ENCODE measurements at regions not wholly inside any gene's neighbourhood (a gene's known extent, or its start where the extent isn't known, plus 50 kb on each side); places are given as distances from the start of the nearest gene placed in this dataset.
"Not testable (repeated sequence)": the region's sequence is repeated elsewhere in the genome, so short reads cannot be mapped to it uniquely, and the experiment has no call there.

DNA sequence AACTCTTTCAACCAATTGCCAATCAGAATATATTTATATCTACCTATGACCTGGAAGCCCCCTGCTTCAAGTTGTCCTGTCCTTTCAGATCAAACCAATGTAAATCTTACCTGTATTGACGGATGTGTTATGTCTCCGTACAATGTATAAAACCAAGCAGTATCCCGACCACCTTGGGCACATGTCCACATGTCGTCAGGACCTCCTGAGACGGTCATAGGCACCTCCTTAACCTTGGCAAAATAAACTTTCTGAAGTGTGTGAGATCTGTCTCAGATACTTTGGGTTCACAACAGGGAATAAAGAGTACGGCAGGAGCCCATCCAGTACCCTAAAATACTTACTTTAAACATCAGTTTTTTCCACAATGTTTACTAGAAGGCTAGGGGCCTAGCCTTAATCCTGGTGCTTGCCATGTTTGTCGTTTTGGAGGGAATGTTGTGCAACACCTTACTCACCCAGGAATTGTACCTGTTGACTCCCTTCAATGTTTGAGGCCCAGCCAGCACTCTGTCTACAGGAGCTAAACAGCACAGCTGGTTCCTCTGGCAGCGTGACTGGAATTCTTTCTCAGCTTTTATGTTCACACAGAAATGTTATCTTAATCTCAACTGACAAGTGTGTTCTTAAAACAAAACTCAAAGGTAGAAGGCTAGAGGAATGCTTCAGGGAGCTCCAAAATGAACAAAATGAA is 90.8 kb upstream of the USP25 start:
- FAIRE-seq (no peak), DNase-seq (ENCODE audit: insufficient read length, low spot score) (no peak)
- TF ChIP-seq PAX5 (IDR thresholded peaks at IDR 0.05; ENCODE audit: insufficient read depth, low read length, severe bottlenecking) (no peak), POU2F2 (IDR thresholded peaks at IDR 0.05; ENCODE audit: low read depth, low read length) (no peak), POLR2AphosphoS5 (IDR thresholded peaks at IDR 0.05; ENCODE audit: low read depth, low read length) (no peak), TAF1 (IDR thresholded peaks at IDR 0.05; ENCODE audit: low read depth, low read length) (no peak)

DNA sequence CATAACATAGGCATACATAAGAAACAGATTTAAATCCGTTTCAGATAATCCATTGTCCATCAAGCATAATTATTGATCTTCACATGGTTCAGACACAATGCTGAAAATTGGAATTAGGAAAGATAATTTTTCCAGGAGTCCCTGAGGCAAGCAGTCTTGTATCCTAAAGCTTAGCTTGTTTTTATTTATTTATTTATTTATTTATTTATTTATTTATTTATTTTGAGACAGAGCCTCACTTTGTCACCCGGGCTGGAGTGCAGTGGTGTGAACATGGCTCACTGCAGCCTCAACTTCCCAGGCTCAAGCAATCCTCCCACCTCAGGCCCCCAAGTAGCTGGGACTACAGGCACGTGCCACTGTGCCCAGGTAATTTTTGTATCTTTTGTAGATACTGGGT is 89.7 kb upstream of the USP25 start:
- FAIRE-seq; DNase-seq (ENCODE audit: insufficient read length, low spot score): not testable (repeated sequence)

DNA sequence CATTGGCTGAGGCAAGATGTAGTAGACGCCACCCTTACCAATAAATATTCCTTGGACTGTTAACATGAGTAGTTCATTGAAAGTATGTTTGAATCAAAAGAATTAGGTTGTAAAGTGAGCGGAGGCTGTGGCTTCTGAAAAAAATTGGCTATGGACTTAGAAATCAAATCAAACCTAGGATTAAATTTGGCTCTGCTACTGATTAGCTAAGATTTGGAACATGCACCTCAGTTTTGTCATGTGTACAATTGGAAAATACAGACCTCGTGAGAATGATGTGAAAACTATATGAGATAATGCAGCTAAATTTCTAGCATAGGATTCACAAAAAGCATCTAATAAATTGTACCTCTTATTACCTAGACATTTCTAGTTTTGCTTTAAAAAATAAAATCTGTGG is 85.3 kb upstream of the USP25 start:
- no peak for TF ChIP-seq POLR2AphosphoS5 (IDR thresholded peaks at IDR 0.05; ENCODE audit: low read depth, low read length)
- TF ChIP-seq SPI1 (IDR thresholded peaks at IDR 0.05; ENCODE audit: low read depth, low read length), result no peak
- no peak for TF ChIP-seq POU2F2 (IDR thresholded peaks at IDR 0.05; ENCODE audit: low read depth, low read length)
- TF ChIP-seq TAF1 (IDR thresholded peaks at IDR 0.05; ENCODE audit: low read depth, low read length), result no peak
- no peak for TF ChIP-seq PAX5 (IDR thresholded peaks at IDR 0.05; ENCODE audit: insufficient read depth, low read length, severe bottlenecking)
- no peak for TF ChIP-seq POLR2A (IDR thresholded peaks at IDR 0.05; ENCODE audit: low read depth, low read length)
- DNase-seq (ENCODE audit: insufficient read length, low spot score) (no peak), FAIRE-seq (no peak)

DNA sequence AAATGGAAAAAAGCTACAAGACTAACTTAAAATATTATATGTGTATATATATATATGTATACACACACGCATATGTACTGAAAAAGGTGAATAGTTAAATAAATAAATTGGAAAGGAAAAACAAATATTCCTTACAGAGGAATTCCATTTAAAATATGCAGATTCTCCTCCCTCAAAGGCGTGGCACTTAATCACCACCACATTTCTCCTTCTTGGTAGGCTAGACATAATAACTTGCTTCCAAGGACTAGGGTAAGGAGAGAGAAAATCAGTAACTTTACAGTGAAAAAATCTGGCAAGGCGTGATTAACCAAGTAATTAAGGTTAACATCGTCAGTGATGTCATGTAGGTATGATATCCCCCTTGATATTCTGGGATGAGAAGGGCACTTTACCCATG is 84.0 kb upstream of the USP25 start:
- FAIRE-seq (no peak), DNase-seq (ENCODE audit: insufficient read length, low spot score) (no peak)
- TF ChIP-seq PAX5 (IDR thresholded peaks at IDR 0.05; ENCODE audit: insufficient read depth, low read length, severe bottlenecking), result no peak
- no peak for TF ChIP-seq SPI1 (IDR thresholded peaks at IDR 0.05; ENCODE audit: low read depth, low read length)
- no peak for TF ChIP-seq POLR2AphosphoS5 (IDR thresholded peaks at IDR 0.05; ENCODE audit: low read depth, low read length)
- TF ChIP-seq POLR2A (IDR thresholded peaks at IDR 0.05; ENCODE audit: low read depth, low read length), result no peak
- TF ChIP-seq POU2F2 (IDR thresholded peaks at IDR 0.05; ENCODE audit: low read depth, low read length), result no peak
- no peak for TF ChIP-seq TAF1 (IDR thresholded peaks at IDR 0.05; ENCODE audit: low read depth, low read length)

DNA sequence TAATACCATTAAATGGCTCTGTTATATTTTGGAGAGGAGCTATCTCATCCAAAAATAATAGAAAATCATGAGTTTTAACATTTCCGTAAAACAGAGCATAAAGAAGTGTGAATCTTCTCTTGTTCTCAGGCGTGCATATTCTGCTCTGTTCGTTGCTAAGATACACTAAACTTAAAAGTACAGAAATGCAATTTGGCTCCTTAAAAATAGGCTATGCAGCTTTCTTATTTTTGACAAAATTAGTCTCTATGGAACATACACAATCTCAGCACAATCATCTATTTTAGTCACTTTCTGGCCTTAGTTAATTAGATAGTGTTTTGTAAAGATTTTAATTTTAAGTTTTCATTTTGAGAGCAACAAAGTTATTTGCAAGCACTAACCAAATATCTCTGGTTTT is 79.0 kb upstream of the USP25 start:
- FAIRE-seq (no peak), DNase-seq (ENCODE audit: insufficient read length, low spot score) (no peak)
- no peak for TF ChIP-seq TAF1 (IDR thresholded peaks at IDR 0.05; ENCODE audit: low read depth, low read length)
- TF ChIP-seq POLR2A (IDR thresholded peaks at IDR 0.05; ENCODE audit: low read depth, low read length), result no peak
- TF ChIP-seq POLR2AphosphoS5 (IDR thresholded peaks at IDR 0.05; ENCODE audit: low read depth, low read length), result no peak
- no peak for TF ChIP-seq PAX5 (IDR thresholded peaks at IDR 0.05; ENCODE audit: insufficient read depth, low read length, severe bottlenecking)
- TF ChIP-seq SPI1 (IDR thresholded peaks at IDR 0.05; ENCODE audit: low read depth, low read length), result no peak
- no peak for TF ChIP-seq POU2F2 (IDR thresholded peaks at IDR 0.05; ENCODE audit: low read depth, low read length)

DNA sequence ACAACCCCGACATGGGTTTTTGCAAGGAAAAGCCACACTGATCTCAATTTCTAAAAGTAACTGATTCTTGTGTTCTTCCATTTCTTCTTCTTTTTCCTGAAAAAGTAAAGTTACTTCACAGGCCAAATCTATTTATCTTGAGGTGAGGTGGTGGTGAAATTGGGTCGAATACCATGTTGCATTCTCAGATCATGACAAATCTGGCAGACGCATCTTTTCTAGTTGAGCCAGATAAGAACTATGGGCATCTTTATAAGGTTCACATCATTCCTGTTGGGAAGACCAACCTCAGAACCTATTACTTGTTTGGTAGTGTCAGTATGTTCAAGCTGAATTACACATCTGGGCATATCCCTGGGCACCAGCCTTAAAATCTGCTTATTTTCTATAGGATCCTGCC is 78.6 kb upstream of the USP25 start:
- no peak for DNase-seq (ENCODE audit: insufficient read length, low spot score)
- TF ChIP-seq TAF1 (IDR thresholded peaks at IDR 0.05; ENCODE audit: low read depth, low read length) (no peak), POLR2A (IDR thresholded peaks at IDR 0.05; ENCODE audit: low read depth, low read length) (no peak), POU2F2 (IDR thresholded peaks at IDR 0.05; ENCODE audit: low read depth, low read length) (no peak), PAX5 (IDR thresholded peaks at IDR 0.05; ENCODE audit: insufficient read depth, low read length, severe bottlenecking) (no peak), POLR2AphosphoS5 (IDR thresholded peaks at IDR 0.05; ENCODE audit: low read depth, low read length) (no peak), SPI1 (IDR thresholded peaks at IDR 0.05; ENCODE audit: low read depth, low read length) (no peak)
- no peak for FAIRE-seq

DNA sequence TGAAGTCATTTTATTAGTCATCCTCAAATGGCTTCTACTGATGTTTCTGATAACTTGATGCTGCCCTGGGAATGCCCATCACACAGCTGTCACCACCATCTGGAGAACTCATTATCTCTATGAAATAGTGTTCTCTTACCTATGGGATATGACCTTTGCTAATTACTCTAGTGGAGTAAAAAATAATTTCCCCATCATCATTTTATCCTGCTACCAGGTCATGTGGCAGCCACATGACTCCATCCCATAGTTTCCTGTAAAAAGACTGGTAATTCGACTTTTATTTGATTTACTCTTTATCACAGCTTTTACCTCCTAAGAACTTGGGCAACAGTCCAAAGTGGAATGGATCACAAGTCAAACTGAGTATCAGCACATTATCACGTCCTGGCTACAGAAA is 76.1 kb upstream of the USP25 start:
- DNase-seq (ENCODE audit: insufficient read length, low spot score), result no peak
- TF ChIP-seq TAF1 (IDR thresholded peaks at IDR 0.05; ENCODE audit: low read depth, low read length) (no peak), POU2F2 (IDR thresholded peaks at IDR 0.05; ENCODE audit: low read depth, low read length) (no peak), SPI1 (IDR thresholded peaks at IDR 0.05; ENCODE audit: low read depth, low read length) (no peak), POLR2AphosphoS5 (IDR thresholded peaks at IDR 0.05; ENCODE audit: low read depth, low read length) (no peak), PAX5 (IDR thresholded peaks at IDR 0.05; ENCODE audit: insufficient read depth, low read length, severe bottlenecking) (no peak), POLR2A (IDR thresholded peaks at IDR 0.05; ENCODE audit: low read depth, low read length) (no peak)
- no peak for FAIRE-seq

DNA sequence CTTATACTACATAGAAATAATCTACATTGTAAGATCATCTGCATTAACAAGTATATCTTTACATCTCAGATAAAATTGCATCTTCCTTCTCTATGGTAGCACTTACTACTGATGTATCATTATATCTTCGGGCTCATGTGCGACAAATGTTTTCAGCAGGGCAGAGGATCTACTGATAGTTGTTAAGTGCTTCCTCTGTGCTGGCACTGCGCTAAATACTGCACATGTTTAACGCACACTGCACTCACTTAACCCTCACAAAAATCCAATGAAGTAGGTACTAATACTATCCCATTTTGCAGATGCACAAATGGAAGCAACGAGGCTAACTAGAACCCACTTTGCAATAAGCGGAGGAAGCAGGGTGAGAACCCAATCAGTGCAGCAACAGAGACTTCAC is 75.6 kb upstream of the USP25 start:
- DNase-seq (ENCODE audit: insufficient read length, low spot score) (no peak), FAIRE-seq (no peak)
- TF ChIP-seq SPI1 (IDR thresholded peaks at IDR 0.05; ENCODE audit: low read depth, low read length), result no peak
- no peak for TF ChIP-seq PAX5 (IDR thresholded peaks at IDR 0.05; ENCODE audit: insufficient read depth, low read length, severe bottlenecking)
- TF ChIP-seq TAF1 (IDR thresholded peaks at IDR 0.05; ENCODE audit: low read depth, low read length), result no peak
- TF ChIP-seq POU2F2 (IDR thresholded peaks at IDR 0.05; ENCODE audit: low read depth, low read length), result no peak
- TF ChIP-seq POLR2AphosphoS5 (IDR thresholded peaks at IDR 0.05; ENCODE audit: low read depth, low read length), result no peak
- TF ChIP-seq POLR2A (IDR thresholded peaks at IDR 0.05; ENCODE audit: low read depth, low read length), result no peak

DNA sequence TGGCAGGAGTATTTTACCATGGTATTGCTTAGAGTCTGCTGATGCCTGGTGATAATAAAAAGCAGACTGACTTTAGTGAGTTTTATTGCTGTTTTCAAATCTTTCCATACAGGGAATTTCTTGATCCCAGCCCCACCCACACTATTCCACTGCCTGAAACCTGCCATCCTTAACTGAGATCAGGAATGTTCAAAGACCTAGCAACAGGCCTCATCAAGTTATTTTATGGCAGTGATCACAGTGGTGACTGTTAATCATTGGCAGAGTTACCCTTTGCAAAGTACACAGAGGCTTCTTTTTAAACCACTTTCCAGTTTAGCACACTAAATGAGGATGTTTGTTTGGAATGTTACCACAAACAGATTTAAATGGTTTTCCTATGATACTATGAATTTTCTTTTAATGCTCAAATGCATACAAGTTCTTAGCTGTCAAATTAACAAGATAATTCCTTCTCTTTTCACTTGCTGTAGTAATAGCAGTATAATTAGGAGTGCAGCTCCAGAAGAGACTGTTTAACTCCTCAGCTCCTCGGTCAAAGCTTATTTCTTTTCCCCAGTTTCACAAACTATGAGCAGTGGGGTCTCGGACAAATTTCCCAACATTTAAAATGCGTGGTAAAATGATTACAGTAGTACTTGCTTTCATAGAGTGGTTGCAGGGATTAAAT is 69.9 kb upstream of the USP25 start:
- TF ChIP-seq POLR2A (IDR thresholded peaks at IDR 0.05; ENCODE audit: low read depth, low read length), result no peak
- DNase-seq (ENCODE audit: insufficient read length, low spot score) (no peak), FAIRE-seq (no peak)

DNA sequence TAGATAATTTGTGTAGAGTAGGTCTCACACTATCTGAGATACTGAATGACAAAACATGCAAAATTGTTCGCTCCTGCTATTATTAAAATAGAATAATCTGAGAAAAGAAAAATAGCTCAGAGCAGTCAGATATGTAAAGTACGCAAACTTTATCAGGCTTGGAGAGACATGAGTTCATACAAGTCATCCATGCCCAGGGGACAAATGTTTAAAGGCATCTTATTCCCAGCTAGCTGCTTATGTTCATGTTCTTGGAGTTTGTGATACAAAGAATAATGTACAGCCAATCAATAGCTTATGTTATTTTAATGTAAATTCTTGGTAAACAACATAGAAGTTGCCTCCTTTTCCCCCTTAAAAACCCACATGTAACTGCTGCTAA is 69.4 kb upstream of the USP25 start:
- TF ChIP-seq PAX5 (IDR thresholded peaks at IDR 0.05; ENCODE audit: insufficient read depth, low read length, severe bottlenecking) (no peak), SPI1 (IDR thresholded peaks at IDR 0.05; ENCODE audit: low read depth, low read length) (no peak), TAF1 (IDR thresholded peaks at IDR 0.05; ENCODE audit: low read depth, low read length) (no peak), POU2F2 (IDR thresholded peaks at IDR 0.05; ENCODE audit: low read depth, low read length) (no peak), POLR2AphosphoS5 (IDR thresholded peaks at IDR 0.05; ENCODE audit: low read depth, low read length) (no peak), POLR2A (IDR thresholded peaks at IDR 0.05; ENCODE audit: low read depth, low read length) (no peak)
- FAIRE-seq, result no peak
- no peak for DNase-seq (ENCODE audit: insufficient read length, low spot score)
